NT2/D1 (cell line): ENCODE measurements at regions not wholly inside any gene's neighbourhood (a gene's known extent, or its start where the extent isn't known, plus 50 kb on each side); places are given as distances from the start of the nearest gene placed in this dataset.

ENCODE experiments used
- SUZ12 ChIP-seq: IDR thresholded peaks from 2 replicates; pipeline ENCODE4 v1.6.1; 2011; ENCODE audit not compliant: insufficient read length, insufficient read depth; ENCODE audit errors: extremely low read depth
- ZNF274 ChIP-seq: IDR thresholded peaks from 2 replicates; pipeline ENCODE4 v1.6.1; 2011; ENCODE audit warnings: mild to moderate bottlenecking, low read depth, low read length

DNA sequence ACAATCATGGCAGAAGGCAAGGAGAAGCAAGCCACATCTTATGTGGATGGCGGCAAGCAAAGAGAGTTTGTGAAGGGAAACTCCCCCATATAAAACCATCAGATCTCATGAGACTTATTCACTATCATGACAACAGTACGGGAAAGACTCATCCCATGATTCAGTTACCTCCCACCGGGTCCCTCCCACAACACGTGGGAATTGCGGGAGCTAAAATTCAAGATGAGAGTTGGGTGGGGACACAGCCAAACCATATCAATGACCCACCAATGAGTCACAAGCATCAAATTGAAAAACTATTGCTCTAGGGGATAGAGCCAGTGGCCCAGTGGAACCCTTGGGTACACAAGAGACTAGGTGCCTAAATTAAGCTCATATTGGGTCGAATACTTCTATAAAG is 157.4 kb downstream of the FBXO15 start:
- TF ChIP-seq SUZ12 (no peak), ZNF274 (no peak)
